OCI-LY7 (cell line): ENCODE measurements at regions not wholly inside any gene's neighbourhood (a gene's known extent, or its start where the extent isn't known, plus 50 kb on each side); places are given as distances from the start of the nearest gene placed in this dataset.

Experiments used
- BruUV-seq: library from RNA; stranded (reverse); fragments of 400-500 nt; replicated peaks from 2 replicates; lab custom pipeline; 2021; lab: Mats Ljungman, UMichigan
- CTCF ChIA-PET: fragments of 300-600 bp; sonication (Branson Sonifier 250); formaldehyde crosslinking; loops from one replicate; lab custom pipeline; 2022; ENCODE audit warnings: antibody characterized with exemption; ENCODE audit not compliant: unreplicated experiment; lab: Charles Lee
- POLR2A ChIA-PET: fragments of 300-600 bp; sonication (Branson Sonifier 250); formaldehyde crosslinking; loops from one replicate; lab custom pipeline; 2022; ENCODE audit warnings: antibody characterized with exemption; lab: Charles Lee
- DNase-seq: peaks from one replicate; pipeline ENCODE4 v3.0.0-alpha.2; 2015; ENCODE audit warnings: low spot score
- H2AFZ ChIP-seq: fragments of 200-600 bp; sonication (generic), shearing (Covaris generic); 2 replicates; pipeline ENCODE4 v1.6.1; 2014; ENCODE audit warnings: mild to moderate bottlenecking, antibody characterized with exemption, low read length, moderate library complexity
- H3K27ac ChIP-seq: fragments of 200-600 bp; sonication (generic); 2 replicates; pipeline ENCODE4 v1.5.1; 2014; ENCODE audit warnings: mixed run types, low read depth, mild to moderate bottlenecking, moderate library complexity, low read length, inconsistent platforms; ENCODE audit not compliant: poor library complexity, severe bottlenecking
- H3K36me3 ChIP-seq: fragments of 200-600 bp; sonication (generic); 2 replicates; pipeline ENCODE4 v1.6.1; 2014; ENCODE audit warnings: mild to moderate bottlenecking, antibody characterized with exemption, low read length, moderate library complexity, mixed read lengths; ENCODE audit not compliant: insufficient read depth
- H3K4me1 ChIP-seq: fragments of 200-600 bp; sonication (generic); 2 replicates; pipeline ENCODE4 v1.5.1; 2014; ENCODE audit warnings: mild to moderate bottlenecking, low read length; ENCODE audit not compliant: insufficient read depth, poor library complexity, severe bottlenecking
- H3K4me2 ChIP-seq: fragments of 200-600 bp; sonication (generic); 2 replicates; pipeline ENCODE4 v1.6.1; 2014; ENCODE audit warnings: mild to moderate bottlenecking, low read length
- H3K4me3 ChIP-seq: fragments of 200-600 bp; sonication (generic); 2 replicates; pipeline ENCODE4 v1.5.1; 2014; ENCODE audit warnings: mild to moderate bottlenecking, low read depth, low read length; ENCODE audit not compliant: poor library complexity, severe bottlenecking
- H3K79me2 ChIP-seq: fragments of 200-600 bp; sonication (generic); 2 replicates; pipeline ENCODE4 v1.6.1; 2016; ENCODE audit warnings: low read depth, mild to moderate bottlenecking, low read length, moderate library complexity, mixed read lengths; ENCODE audit not compliant: insufficient read depth
- H3K9me2 ChIP-seq: fragments of 200-600 bp; sonication (generic); 2 replicates; pipeline ENCODE4 v1.6.1; 2016; ENCODE audit warnings: mild to moderate bottlenecking, low read length, mixed read lengths; ENCODE audit not compliant: insufficient read depth
- H3K9me3 ChIP-seq: fragments of 200-600 bp; sonication (generic); 2 replicates; pipeline ENCODE4 v1.6.1; 2014; ENCODE audit warnings: mild to moderate bottlenecking, mixed run types, low read length, mixed read lengths
- H4K20me1 ChIP-seq: fragments of 200-600 bp; sonication (generic); 2 replicates; pipeline ENCODE4 v1.6.1; 2014; ENCODE audit warnings: mild to moderate bottlenecking, antibody characterized with exemption, low read length, moderate library complexity, mixed read lengths; ENCODE audit not compliant: insufficient read depth
- CTCF ChIP-seq: fragments of 200-600 bp; sonication (generic); conservative IDR thresholded peaks from 2 replicates; pipeline ENCODE4 v1.5.1; 2014; ENCODE audit warnings: mild to moderate bottlenecking, antibody characterized with exemption, low read length, moderate library complexity, mixed read lengths
- EZH2phosphoT487 ChIP-seq: fragments of 200-600 bp; sonication (generic); IDR thresholded peaks from 2 replicates; pipeline ENCODE4 v1.6.1; 2018; ENCODE audit warnings: low read depth, borderline replicate concordance, mild to moderate bottlenecking, mixed run types, antibody characterized with exemption, low read length, moderate library complexity, mixed read lengths
- intact Hi-C: fragments of 100-400 bp; cut with micrococcal nuclease; formaldehyde crosslinking; loops from one replicate; pipeline ENCODE4 v1.10.0; 2022; ENCODE audit not compliant: unreplicated experiment

- ChIA-PET POLR2A (no interaction called here), CTCF (no interaction called here)
- no peak for DNase-seq
- no peaks in the 10 kb centered on the region for H4K20me1 ChIP-seq
- no peak overlapping the region for H3K4me2 ChIP-seq
- TF ChIP-seq CTCF (no peak), EZH2phosphoT487 (no peak)
- H3K9me2 ChIP-seq: no peaks in the 10 kb centered on the region; the same call in 1 of the 2 replicates
- no peak overlapping the region for H3K27ac ChIP-seq
- peak overlapping the region; percentile 54; the same call in 1 of the 2 replicates for H2AFZ ChIP-seq
- no peaks in the 10 kb centered on the region for H3K79me2 ChIP-seq
- H3K36me3 ChIP-seq: no peaks in the 10 kb centered on the region
- no peaks in the 10 kb centered on the region for H3K4me1 ChIP-seq
- intact Hi-C loops: no loop called here
- BruUV-seq: no TSS peak
- H3K9me3 ChIP-seq: no peaks in the 10 kb centered on the region
- no peak overlapping the region for H3K4me3 ChIP-seq
Measured at GRCh38 chr13:62663767-62664166, 1248.1 kb upstream of the PCDH20 start.

DNA sequence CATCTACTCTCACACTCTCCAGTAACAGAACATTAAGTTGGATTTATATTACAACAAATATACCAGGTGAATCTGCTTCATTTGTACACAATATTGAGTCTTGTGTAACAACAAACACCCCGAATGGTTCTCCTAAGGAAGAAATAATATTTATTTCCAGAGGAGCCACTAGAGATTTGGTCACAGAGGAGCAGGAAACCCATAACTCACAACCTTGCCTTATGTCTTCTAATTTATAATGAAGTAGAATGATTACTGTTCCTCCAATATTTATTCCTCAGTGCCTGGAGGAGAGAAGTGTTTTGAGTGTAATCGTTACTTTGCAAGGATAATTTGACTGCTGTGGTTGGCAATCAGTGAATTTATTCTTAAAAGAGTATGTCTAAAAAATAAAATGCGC lies 1243.7 kb upstream of the PCDH20 start:
- no peak overlapping the region for H3K4me2 ChIP-seq
- CTCF ChIA-PET: no interaction called here
- no peaks in the 10 kb centered on the region for H3K79me2 ChIP-seq
- no peaks in the 10 kb centered on the region for H3K4me1 ChIP-seq
- no peaks in the 10 kb centered on the region for H3K36me3 ChIP-seq
- intact Hi-C loops: no loop called here
- H3K9me2 ChIP-seq: no peaks in the 10 kb centered on the region; the same call in 1 of the 2 replicates
- POLR2A ChIA-PET: interaction anchor here (0.9 kb wide), 1 partner anchor 14 kb away, joined by 5 read pairs; no protein-coding TSS in a partner anchor
- no peak for DNase-seq
- H3K9me3 ChIP-seq: no peaks in the 10 kb centered on the region
- BruUV-seq: no TSS peak
- no peak overlapping the region for H3K4me3 ChIP-seq
- peak overlapping the region; percentile 83; the same call in 1 of the 2 replicates for H2AFZ ChIP-seq
- H4K20me1 ChIP-seq: no peaks in the 10 kb centered on the region
- no peak for TF ChIP-seq CTCF
- no peak overlapping the region for H3K27ac ChIP-seq

GRCh38 chr13:62653371-62653770 lies 1237.7 kb upstream of the PCDH20 start:
- BruUV-seq: no TSS peak
- no peaks in the 10 kb centered on the region for H3K36me3 ChIP-seq
- POLR2A ChIA-PET: interaction anchor here (1.5 kb wide), 1 partner anchor 11 kb away, joined by 3 read pairs; no protein-coding TSS in a partner anchor

More at GRCh38 chr13:62653371-62653770, 1237.7 kb upstream of the PCDH20 start:
- DNase-seq: no peak
- H2AFZ ChIP-seq: no peak overlapping the region
- H3K9me2 ChIP-seq: no peaks in the 10 kb centered on the region
- no peak overlapping the region for H3K27ac ChIP-seq
- no peaks in the 10 kb centered on the region for H3K9me3 ChIP-seq
- H3K4me1 ChIP-seq: no peaks in the 10 kb centered on the region
- H4K20me1 ChIP-seq: no peaks in the 10 kb centered on the region
- no peak for TF ChIP-seq EZH2phosphoT487
- TF ChIP-seq CTCF: no peak
- H3K4me3 ChIP-seq: no peak overlapping the region
- intact Hi-C loops: no loop called here
- no peak overlapping the region for H3K4me2 ChIP-seq
- H3K79me2 ChIP-seq: no peaks in the 10 kb centered on the region
- CTCF ChIA-PET: no interaction called here
